ENCODE measurements at regions not wholly inside any gene's neighbourhood (a gene's known extent, or its start where the extent isn't known, plus 50 kb on each side); places are given as distances from the start of the nearest gene placed in this dataset.

- TF ChIP-seq SUZ12 (IDR thresholded peaks at IDR 0.05; ENCODE audit: extremely low read depth, insufficient read depth, insufficient read length) (no peak), YY1 (IDR thresholded peaks at IDR 0.05; ENCODE audit: insufficient read depth, insufficient read length) (no peak)
Observed at GRCh38 chr14:38425324-38425976, 169.6 kb upstream of the CLEC14A start.
